Smooth muscle cell of the brain vasculature (primary cell): ENCODE measurements at regions not wholly inside any gene's neighbourhood (a gene's known extent, or its start where the extent isn't known, plus 50 kb on each side); places are given as distances from the start of the nearest gene placed in this dataset.
"Not testable (repeated sequence)": the region's sequence is repeated elsewhere in the genome, so short reads cannot be mapped to it uniquely, and the experiment has no call there.

Source experiments
- DNase-seq: peaks from one replicate; pipeline ENCODE4 v3.0.0-alpha.2; 2012; ENCODE audit warnings: low read depth, low spot score

DNA sequence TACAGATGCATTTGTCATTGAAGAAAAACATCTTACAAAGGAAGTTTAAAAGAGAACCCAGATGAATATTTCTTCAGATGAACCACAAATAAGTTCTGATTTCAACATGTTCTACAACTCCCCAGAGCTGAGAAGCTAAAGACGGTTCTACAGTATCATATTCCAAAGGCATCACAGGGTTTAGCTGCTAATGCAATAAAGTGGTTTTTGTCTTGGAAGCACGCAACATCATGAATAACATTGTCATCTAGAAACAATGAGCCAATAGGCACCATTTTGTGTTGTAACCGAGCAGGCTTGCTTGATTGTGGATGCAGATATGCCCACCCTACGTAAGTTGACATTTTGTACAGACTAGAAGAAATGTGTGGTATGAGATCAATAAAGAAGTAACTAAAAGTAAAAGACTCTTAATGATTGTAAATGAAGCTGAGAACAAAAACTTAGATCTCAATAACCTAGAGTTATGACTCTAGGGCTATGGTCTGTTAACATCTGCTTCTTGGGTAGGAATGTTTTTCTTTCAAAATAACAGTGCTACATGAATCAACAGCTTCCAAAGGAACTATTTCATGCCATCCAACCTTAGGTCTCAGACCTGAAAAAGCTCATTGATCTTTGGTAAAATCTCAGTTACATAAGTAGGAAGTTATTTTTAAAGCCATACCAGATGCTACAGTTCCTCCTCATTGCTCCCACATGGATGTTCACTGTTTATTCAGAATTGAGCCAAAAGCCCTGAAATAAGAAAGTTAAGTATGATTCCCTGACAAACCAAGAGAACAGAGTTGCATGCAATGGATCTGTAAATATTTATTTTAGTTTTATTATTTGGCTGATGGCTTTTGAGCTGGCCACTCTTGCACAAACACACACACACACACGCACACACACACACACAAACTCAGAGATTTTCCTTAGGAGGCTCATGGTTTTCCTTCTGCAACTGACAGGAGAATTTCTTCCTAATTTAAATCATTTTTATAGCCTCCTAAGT is 118.7 kb upstream of the SLCO6A1 start:
- DNase-seq: no peak

- no peak for DNase-seq
Observed at GRCh38 chr5:102622262-102622661, 123.5 kb upstream of the SLCO6A1 start.

DNA sequence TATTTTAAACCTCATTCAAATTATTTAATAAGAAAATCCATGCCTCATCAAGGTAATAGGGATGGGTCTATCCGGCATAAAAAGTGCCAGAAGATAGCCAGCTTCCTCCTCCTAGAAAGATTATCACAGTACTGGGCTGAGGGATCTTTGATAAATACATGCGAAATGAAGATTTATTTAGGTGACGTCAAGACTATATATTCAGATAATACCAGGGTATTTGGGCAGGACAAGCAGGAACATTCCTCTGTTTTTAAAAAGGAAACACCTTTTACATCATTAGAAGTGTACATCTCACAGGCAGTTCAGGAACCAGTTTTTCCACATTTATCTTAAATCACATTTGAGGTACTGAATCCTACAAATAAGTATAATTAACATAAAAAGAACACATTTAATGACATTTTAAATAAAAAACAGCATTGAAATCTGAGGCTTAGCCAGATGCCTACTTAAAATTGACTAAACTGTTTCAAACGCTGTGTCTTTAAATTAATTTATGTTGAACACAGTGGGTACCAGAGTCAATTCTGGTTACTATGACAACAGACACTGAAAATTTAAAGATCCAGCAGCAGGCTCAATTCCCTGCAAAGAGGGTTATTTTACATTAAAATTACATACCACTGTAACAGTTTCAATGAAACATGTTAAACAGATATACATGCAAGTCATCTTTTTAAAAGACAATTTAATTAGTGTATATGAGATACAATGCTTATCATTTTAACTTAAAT is 124.7 kb upstream of the SLCO6A1 start:
- no peak for DNase-seq

GRCh38 chr5:102624405-102624804 is 125.6 kb upstream of the SLCO6A1 start:
- DNase-seq: no peak

GRCh38 chr5:102625468-102625867 is 126.7 kb upstream of the SLCO6A1 start:
- no peak for DNase-seq

DNA sequence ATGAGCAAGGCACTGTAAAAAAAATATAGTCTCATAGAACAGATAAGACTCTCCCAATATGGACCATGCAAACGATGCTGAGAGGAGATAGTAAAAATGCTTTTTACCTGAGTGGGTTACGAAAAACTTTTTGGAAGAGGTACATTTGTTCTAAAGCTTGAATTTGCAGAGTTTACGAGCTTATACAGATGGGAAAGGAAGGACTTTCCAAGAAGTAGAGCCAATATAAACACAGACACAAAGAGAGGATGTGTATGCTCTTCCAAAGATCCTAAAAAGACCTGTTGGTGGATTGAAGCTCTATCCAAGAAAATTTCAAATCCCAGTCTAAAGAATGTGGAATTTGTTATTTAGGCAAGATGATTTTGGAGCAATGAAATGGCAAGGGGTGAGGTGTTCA is 127.1 kb upstream of the SLCO6A1 start:
- DNase-seq: no peak

DNA sequence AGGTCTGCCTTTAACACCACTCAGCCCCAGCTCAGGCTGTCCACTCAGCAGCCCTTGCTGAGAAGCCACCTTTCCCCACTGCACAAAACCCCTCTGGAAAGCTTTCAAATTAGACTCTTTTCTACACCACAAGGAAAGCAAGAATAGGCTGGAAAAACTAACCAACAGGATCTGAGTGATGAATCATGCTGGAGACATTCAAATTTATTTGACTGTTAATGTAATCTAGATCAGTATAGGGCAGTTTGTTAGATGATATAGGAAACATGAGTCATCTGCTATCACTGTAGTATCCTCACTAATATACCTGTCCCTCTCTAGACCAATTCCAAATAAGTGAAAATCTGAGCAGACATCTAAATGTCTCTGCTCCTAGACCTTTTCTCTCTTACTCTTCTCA is 127.8 kb upstream of the PAM start:
- DNase-seq: no peak

GRCh38 chr5:102628441-102629175 is 126.5 kb upstream of the PAM start:
- no peak for DNase-seq

DNA sequence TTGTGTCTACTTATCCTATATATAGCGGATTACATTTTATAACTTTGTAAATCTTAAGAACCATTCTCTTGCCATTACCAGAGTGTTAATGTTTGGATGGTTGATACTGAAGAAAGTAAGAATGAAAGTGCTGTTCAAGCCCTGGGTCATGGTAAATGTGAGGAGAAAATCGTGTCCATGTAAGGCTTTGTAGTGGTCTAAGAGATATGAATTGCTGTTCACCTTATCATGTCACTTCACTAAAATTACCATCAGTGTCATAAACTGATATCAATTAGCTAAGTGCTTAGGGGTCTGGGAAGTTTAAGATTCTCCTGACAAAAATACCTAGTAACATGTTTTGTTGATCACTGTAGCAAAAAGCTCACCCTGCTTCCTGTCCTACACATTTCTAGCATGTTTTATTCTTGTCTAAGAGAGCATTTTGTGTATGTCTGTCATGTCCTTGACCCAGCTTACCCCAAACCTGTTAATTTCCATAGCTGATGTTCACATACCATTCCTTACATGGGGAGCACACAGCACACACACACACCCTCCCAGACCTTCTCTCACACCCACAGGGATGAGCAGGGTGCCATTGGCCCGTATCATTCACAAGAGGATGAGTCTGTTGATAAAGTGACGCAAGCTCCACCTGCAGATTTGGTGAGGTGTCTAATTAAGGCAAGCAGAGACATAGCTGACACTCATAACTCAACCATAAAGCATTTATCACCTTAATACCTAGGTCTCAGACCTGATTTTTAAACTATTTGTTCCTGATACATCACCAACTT is 125.1 kb upstream of the PAM start:
- DNase-seq: no peak

- not testable (repeated sequence) for DNase-seq
Observed at GRCh38 chr5:102635399-102635798, 119.7 kb upstream of the PAM start.

DNA sequence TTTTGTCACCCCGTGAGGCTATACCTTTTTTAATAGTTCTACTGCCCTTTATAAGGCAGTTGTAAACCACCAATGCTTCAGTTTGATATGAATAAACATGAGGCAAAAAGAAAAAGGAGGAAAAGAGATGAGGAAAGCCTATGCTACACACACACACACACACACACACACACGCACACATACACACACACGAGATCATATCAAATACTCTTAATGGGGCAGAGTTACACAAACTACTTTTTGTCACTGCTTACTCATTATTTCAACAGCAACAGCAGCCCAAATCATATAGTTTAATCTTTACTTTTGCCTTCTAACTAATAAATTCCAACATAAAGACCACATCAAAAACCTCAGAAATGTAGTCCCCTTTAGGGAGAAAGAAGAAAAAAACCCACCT is 116.8 kb upstream of the PAM start:
- DNase-seq: no peak

DNA sequence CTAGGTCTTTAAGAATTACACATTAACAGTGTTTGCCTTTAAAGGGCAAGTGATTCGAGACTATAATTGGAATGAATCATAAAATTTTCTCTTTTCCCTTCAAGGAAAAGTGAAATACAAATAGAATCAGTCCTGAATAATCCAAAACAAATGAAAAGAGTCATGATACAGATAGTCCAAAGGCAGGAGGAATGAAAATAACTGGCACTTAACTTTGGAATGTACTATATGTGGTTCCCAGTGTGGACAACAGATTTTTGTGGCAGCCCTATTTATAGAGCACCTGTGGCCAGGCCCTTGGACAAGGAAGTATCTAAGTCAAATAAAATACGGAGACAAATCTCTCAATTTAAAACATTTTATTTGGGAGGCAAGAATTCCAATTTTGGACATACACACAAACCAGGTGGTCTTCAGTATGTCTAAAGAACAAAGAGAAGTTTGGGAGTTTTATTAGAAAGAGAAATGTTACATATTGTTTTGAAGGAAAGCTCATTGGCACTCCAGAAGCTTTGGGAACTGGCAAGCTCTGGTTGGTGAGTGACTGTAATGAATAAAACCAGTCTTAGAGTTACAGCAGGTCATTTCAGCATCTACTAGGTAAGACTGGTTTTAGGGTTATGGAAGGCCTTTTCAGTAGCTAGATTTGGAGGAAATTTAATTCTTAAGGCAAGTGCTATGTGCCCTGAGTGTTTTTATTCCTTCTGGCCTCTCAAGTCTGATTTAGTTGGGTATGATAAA is 116.0 kb upstream of the PAM start:
- no peak for DNase-seq

GRCh38 chr5:102649731-102650130 is 105.4 kb upstream of the PAM start:
- DNase-seq: no peak

DNA sequence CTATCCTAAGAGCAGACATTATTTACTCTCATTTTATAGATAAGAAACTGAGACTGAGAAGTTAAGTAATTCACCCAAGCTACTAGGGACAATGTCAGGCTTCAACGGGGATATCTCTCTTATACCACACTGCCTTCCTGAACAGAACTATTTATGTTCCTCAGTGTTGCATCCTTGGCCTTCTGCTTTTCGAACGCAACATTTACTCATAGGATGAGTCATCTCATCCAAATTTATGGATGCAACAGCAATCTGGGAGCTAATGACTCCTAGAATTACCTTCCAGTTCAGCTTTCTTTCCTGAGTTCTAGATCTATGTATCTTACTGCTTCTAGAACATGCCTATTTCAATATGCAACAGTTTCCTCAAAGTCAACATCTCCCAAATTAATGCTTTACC is 103.6 kb upstream of the PAM start:
- DNase-seq: no peak

DNA sequence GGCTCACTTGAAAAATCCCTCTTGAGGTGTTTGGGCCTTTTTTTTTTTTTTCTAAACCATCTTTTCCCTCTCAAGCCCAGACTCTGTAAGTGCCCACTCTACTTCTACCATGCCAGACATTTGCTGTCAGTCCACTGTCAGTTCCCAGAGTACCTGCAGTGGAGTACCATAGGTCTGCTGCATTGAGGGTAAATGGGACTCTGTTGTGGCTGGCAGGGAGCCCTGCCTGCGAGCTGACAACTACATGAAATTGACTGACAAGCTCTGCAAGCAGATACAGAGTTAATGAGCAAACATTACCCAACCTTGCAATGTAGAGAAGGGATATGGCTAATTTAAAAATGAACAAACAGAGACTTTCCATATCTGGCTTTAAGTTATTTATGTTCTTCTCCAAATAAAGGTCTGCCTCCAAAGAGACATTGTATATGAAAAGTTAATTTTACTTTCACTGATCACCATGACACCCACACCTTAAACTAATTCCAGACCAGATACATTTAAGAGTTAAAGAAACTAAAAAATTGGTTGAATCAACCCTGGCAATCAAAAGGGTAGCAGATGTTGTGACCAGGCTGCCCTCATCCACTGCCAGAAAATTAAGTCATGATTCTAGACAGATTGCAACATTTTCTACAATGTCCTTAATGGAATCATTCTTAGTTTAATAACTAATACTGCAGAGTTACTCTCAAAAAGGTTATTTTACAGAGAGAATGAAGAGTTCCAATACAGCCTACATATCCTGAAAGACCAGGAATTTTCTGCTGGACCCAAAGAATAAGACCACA is 100.4 kb upstream of the PAM start:
- DNase-seq: no peak

DNA sequence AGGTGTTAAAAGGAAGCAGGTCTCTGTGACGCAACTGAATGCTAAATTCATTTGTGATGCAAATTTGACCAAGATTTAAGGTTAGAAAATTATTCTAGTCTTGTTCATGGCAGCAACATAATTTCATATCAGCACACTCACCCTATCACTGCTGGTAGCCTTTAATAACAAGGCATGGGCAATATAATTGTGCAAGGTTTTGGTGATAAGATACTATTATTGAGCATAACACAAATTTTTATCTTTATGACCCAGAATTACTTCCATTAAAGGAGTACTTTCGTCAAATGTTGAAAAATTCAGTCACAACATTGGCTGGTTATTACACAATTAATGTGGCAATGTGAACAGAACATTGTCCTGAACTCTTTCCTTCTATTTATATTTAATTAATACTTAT is 96.0 kb upstream of the PAM start:
- no peak for DNase-seq

GRCh38 chr5:102660111-102660510 is 95.0 kb upstream of the PAM start:
- DNase-seq: no peak

DNA sequence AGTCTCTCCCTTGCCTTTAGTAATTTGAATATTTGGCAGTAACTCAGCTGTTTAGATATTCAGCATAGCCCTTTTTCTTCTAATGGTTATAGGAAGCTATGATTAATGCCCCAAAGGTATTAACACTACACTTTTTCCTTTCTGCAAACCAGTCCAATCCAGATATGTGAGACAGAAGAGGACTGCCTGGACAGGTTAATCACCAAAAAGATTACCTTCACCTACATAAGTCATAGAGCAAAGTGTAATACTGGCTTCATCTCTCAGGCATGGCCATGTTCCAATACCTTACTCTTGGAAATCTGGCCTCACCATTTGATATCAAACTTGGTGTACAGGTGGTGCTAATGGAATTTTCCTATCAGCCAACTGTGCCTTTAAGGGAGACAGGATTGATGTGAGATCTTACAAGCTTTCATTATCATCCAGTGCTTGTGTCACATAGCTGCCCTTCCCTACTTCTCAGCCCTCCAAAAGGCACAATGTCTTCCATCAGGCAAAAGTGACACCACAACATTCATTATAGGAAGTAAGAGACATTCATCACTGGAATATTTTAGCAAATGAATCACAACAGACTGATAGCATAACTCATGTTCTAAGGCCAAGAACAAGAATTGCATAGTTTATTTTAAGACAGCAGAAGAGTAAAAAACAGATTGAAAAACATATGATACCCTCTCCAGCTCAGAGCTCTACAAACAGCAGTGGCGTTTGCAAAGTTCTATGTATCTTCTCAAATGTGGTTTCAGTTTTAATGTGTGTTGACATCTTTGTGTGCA is 91.2 kb upstream of the PAM start:
- no peak for DNase-seq
